PC-3 (cell line): ENCODE measurements at regions not wholly inside any gene's neighbourhood (a gene's known extent, or its start where the extent isn't known, plus 50 kb on each side); places are given as distances from the start of the nearest gene placed in this dataset.

Experiments
- ATAC-seq: fragments of 200-7000 bp; cut with Tn5 transposase; 2 replicates; pipeline ENCODE4 v1.9.1; 2020; ENCODE audit warnings: mild to moderate bottlenecking, moderate library complexity
- BruUV-seq: library from RNA; stranded (reverse); fragments of 400-500 nt; replicated peaks from 2 replicates; lab custom pipeline; 2021; lab: Mats Ljungman, UMichigan
- CTCF ChIA-PET: fragments of 300-600 bp; sonication (Branson Sonifier 250); formaldehyde crosslinking; loops from one replicate; lab custom pipeline; 2022; ENCODE audit warnings: antibody characterized with exemption; lab: Charles Lee
- POLR2A ChIA-PET: fragments of 300-600 bp; sonication (Branson Sonifier 250); formaldehyde crosslinking; loops from one replicate; lab custom pipeline; 2022; ENCODE audit warnings: antibody characterized with exemption; ENCODE audit not compliant: unreplicated experiment; lab: Charles Lee
- DNase-seq: peaks from one replicate; pipeline ENCODE4 v3.0.0-alpha.2; 2015
- H2AFZ ChIP-seq: fragments of 300-600 bp; sonication (generic); 2 replicates; pipeline ENCODE4 v1.6.0; 2016; ENCODE audit warnings: antibody characterized with exemption, low read length
- H3F3A ChIP-seq: fragments of 300-600 bp; sonication (generic); one replicate; pipeline ENCODE4 v1.6.0; 2017; ENCODE audit warnings: antibody characterized with exemption, low read length, control low read depth, mild to moderate bottlenecking; ENCODE audit not compliant: unreplicated experiment
- H3K27ac ChIP-seq: fragments of 300-600 bp; sonication (generic); 2 replicates; pipeline ENCODE4 v1.5.1; 2016; ENCODE audit warnings: mild to moderate bottlenecking, low read length
- H3K27me3 ChIP-seq: fragments of 300-600 bp; sonication (generic); 2 replicates; pipeline ENCODE4 v1.6.1; 2016; ENCODE audit warnings: low read length, mixed read lengths
- H3K36me3 ChIP-seq: fragments of 300-600 bp; sonication (generic); 2 replicates; pipeline ENCODE4 v1.6.1; 2016; ENCODE audit warnings: low read depth, mixed run types, low read length, mixed read lengths
- H3K4me1 ChIP-seq: fragments of 300-600 bp; sonication (generic); 2 replicates; pipeline ENCODE4 v1.5.1; 2016; ENCODE audit warnings: low read length; ENCODE audit not compliant: insufficient read depth
- H3K4me2 ChIP-seq: fragments of 300-600 bp; sonication (generic); 2 replicates; pipeline ENCODE4 v1.6.0; 2016; ENCODE audit warnings: low read length
- H3K4me3 ChIP-seq: fragments of 300-600 bp; sonication (generic); 2 replicates; pipeline ENCODE4 v1.5.1; 2016; ENCODE audit warnings: mild to moderate bottlenecking, low read length, mixed read lengths
- H3K79me2 ChIP-seq: fragments of 300-600 bp; sonication (generic); 2 replicates; pipeline ENCODE4 v1.6.1; 2017; ENCODE audit warnings: low read length, mixed read lengths
- H3K9ac ChIP-seq: fragments of 300-600 bp; sonication (generic); 2 replicates; pipeline ENCODE4 v1.6.0; 2016; ENCODE audit warnings: mild to moderate bottlenecking, low read length
- H3K9me2 ChIP-seq: fragments of 300-600 bp; sonication (generic); replicated peaks from 2 replicates; pipeline ENCODE4 v1.6.1; 2016; ENCODE audit warnings: mixed run types, low read length, mixed read lengths
- H3K9me3 ChIP-seq: fragments of 300-600 bp; sonication (generic); 2 replicates; pipeline ENCODE4 v1.6.1; 2016; ENCODE audit warnings: low read length, mixed read lengths
- H4K20me1 ChIP-seq: fragments of 300-600 bp; sonication (generic); 2 replicates; pipeline ENCODE4 v1.6.1; 2016; ENCODE audit warnings: low read length, mixed read lengths
- CTCF ChIP-seq: fragments of 300-600 bp; sonication (generic); conservative IDR thresholded peaks from 2 replicates; pipeline ENCODE4 v1.5.1; 2017; ENCODE audit warnings: antibody characterized with exemption, low read depth, mild to moderate bottlenecking, low read length
- EZH2 ChIP-seq: fragments of 300-600 bp; sonication (generic); IDR thresholded peaks from one replicate; pipeline ENCODE4 v1.6.1; 2017; ENCODE audit warnings: antibody characterized with exemption, mild to moderate bottlenecking, low read length; ENCODE audit not compliant: unreplicated experiment
- EZH2phosphoT487 ChIP-seq: fragments of 300-600 bp; sonication (generic); IDR thresholded peaks from 2 replicates; pipeline ENCODE4 v1.6.1; 2018; ENCODE audit warnings: mild to moderate bottlenecking, antibody characterized with exemption, low read length, borderline replicate concordance
- intact Hi-C: fragments of 100-400 bp; cut with micrococcal nuclease; formaldehyde crosslinking; loops from 2 replicates; pipeline ENCODE4 v1.9.0; 2023

GRCh38 chr17:37849617-37849972, 74.6 kb upstream of the TBC1D3K start:
- intact Hi-C loops, result no loop called here
- no peak overlapping the region for H3K9ac ChIP-seq
- TF ChIP-seq EZH2 (no peak), CTCF (no peak), EZH2phosphoT487 (no peak)
- no peak overlapping the region for H3K27ac ChIP-seq
- H3K4me3 ChIP-seq, result no peak overlapping the region
- no peaks in the 10 kb centered on the region for H3F3A ChIP-seq
- H4K20me1 ChIP-seq, result no peaks in the 10 kb centered on the region
- H3K4me2 ChIP-seq, result no peak overlapping the region
- DNase-seq (no peak), ATAC-seq (no peak)
- H3K9me2 ChIP-seq, result no peaks in the 10 kb centered on the region
- H3K36me3 ChIP-seq, result no peaks in the 10 kb centered on the region
- POLR2A ChIA-PET, result no interaction called here
- no TSS peak for BruUV-seq
- CTCF ChIA-PET, result no interaction called here
- H3K4me1 ChIP-seq, result no peaks in the 10 kb centered on the region
- no peak overlapping the region for H2AFZ ChIP-seq
- H3K27me3 ChIP-seq, result 0 out of 2 replicates have a peak, but pooled peaks cover 3% of the 10 kb centered on the region
- H3K9me3 ChIP-seq, result no peaks in the 10 kb centered on the region
- H3K79me2 ChIP-seq, result no peaks in the 10 kb centered on the region

GRCh38 chr17:37848690-37849616, 75.3 kb upstream of the TBC1D3K start:
- no TSS peak for BruUV-seq
- CTCF ChIA-PET, result no interaction called here

More at GRCh38 chr17:37848690-37849616, 75.3 kb upstream of the TBC1D3K start:
- no peak overlapping the region for H3K9ac ChIP-seq
- H3K9me2 ChIP-seq, result no peaks in the 10 kb centered on the region
- H3K4me2 ChIP-seq, result no peak overlapping the region
- ATAC-seq (peak; percentile 37), DNase-seq (peak; percentile 65)
- no peaks in the 10 kb centered on the region for H3K9me3 ChIP-seq
- no peaks in the 10 kb centered on the region for H3K36me3 ChIP-seq
- TF ChIP-seq CTCF, result no peak
- TF ChIP-seq EZH2, result no peak
- no peak for TF ChIP-seq EZH2phosphoT487
- no peaks in the 10 kb centered on the region for H3F3A ChIP-seq
- H3K27me3 ChIP-seq, result 0 out of 2 replicates have a peak, but pooled peaks cover 3% of the 10 kb centered on the region
- no peak overlapping the region for H3K4me3 ChIP-seq
- H3K4me1 ChIP-seq, result no peaks in the 10 kb centered on the region
- intact Hi-C loops, result no loop called here
- no peaks in the 10 kb centered on the region for H4K20me1 ChIP-seq
- H2AFZ ChIP-seq, result no peak overlapping the region
- no peaks in the 10 kb centered on the region for H3K79me2 ChIP-seq
- POLR2A ChIA-PET, result no interaction called here
- no peak overlapping the region for H3K27ac ChIP-seq
